HG03571 (cell line): ENCODE measurements at regions not wholly inside any gene's neighbourhood (a gene's known extent, or its start where the extent isn't known, plus 50 kb on each side); places are given as distances from the start of the nearest gene placed in this dataset.

ENCODE experiments used
- ATAC-seq: cut with Tn5 transposase; IDR thresholded peaks from one replicate; pipeline ENCODE4 v1.9.1; 2021; ENCODE audit not compliant: unreplicated experiment

- no peak for ATAC-seq
Observed at GRCh38 chrX:38856670-38857265, 55.5 kb downstream of the MID1IP1 start.

DNA sequence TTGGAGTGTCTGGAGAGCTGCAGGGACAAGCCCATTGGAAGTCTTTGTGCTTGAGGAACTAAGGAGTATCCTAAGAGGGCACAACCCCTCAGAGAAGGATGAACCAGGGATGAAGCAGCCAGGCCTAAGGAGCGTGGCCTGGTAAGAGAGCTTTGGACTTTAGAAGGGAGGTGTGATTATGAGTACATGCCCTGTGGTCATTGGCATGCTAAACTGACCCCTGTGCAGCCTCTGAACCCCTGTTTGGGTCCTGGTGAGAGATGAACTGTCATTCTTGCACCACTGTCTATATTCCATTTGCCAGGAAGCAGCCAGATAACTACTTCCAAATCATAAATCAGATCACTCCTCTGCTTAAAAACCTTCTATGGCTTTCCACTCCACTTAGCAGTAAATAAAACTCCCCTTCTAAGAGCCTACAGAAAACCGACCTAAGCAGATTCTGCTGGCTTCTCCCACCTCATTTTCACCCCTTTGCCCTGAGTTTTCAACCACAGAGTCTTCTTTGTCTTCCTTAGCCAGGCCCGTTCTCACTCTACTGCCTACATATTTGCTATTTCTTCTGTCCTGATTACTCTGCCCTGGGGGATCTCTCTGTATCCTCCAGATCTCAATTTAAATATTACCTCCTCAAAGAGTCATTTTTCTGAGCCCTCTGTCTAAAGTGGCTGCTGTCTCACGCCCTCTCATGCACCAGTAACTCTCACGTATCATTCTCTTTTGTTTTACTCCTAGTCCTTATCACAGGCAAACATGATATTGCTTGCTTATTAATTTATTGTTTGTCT, 56.7 kb downstream of the MID1IP1 start:
- ATAC-seq: no peak

GRCh38 chrX:38859602-38860001, 58.3 kb downstream of the MID1IP1 start:
- ATAC-seq: no peak

DNA sequence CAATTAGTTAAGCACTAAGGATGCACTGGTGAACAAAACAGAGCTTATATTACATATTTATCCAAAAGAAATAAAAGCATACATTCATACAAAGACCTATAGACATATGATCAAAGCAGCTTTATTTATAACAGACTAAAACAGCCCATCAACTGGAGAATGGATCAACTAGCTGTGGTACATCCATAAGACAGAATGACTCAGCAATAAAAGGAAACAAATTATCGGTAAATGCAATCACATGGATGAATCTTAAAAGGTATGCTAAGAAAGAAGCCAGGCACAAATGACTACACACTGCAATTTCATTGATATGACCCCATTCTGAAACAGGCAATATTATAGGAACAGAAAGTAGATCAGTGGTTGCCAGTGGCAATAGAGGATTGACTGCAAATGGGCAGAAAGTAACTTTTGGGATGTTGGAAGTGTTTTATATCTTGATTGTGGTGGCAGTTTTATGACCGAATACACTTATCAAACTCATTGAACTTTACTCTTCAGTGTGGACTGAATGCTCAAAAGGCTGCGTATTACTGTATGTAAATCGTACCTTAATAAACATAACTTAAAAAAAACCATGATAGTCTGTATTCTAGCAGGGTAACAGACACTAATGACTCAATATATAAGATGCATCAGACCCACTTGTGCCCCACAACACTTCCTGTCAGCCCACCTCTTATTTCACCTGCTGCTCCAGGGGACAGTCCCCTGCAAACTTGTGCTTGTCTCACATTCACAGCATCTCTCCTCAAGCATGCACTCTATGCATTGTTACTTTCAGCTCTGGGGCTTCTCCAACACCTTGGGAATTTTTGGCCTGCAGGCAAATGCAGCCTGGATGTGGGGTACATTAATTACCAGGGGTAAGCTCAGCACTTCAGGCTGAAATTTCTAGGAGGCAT, 59.1 kb downstream of the MID1IP1 start:
- no peak for ATAC-seq

- ATAC-seq: no peak
Observed at GRCh38 chrX:38861489-38861888, 60.2 kb downstream of the MID1IP1 start.

GRCh38 chrX:38862100-38862499, 60.8 kb downstream of the MID1IP1 start:
- no peak for ATAC-seq

DNA sequence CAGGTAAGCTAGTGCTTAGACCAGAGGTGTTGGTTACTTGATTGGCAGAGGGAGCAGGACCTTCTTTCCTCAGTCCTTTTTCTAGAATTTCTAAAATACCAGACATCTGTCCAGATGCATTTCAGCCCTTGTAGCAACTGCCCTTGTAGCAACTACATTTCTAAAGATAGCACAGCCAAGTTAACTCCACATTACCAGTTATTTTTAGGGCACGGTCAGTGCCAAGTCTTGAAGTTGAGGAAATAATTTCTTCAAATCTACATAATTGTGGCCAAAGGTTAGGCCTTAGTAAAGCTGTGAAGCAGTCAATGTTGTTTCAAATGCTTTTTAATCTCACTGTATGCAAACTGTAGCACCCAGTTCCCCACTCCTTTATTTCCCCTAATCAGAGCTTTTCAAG, 62.9 kb downstream of the MID1IP1 start:
- no peak for ATAC-seq

- ATAC-seq: no peak
Observed at GRCh38 chrX:38868321-38868720, 67.1 kb downstream of the MID1IP1 start.

- ATAC-seq: no peak
Observed at GRCh38 chrX:38868941-38869401, 67.7 kb downstream of the MID1IP1 start.

DNA sequence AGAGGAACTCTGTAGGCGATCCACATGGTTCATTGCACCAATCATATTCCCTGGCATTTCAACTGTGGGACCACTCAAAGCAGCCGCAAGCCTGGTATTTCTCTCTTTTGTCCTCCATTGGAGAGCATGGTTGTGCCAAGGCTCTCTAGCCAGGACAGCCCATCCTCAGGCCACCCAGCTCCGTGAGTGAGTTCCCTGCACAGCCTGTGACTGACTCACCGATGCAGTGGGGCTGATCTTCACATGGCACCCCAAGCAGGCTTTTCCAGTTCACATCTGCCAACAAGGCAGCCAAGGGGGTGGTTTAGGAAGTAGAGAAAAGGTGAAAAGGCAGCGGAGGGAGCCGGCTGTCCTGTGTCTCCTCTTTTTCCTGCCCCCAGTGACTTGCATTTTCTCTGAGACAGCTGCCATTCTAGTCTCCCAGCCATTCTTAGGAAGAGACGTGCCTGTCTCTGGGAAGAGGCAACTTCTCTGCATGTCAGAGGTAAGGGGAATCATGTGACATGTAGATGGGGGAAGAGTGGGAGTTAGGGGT, 69.2 kb downstream of the MID1IP1 start:
- ATAC-seq: no peak

DNA sequence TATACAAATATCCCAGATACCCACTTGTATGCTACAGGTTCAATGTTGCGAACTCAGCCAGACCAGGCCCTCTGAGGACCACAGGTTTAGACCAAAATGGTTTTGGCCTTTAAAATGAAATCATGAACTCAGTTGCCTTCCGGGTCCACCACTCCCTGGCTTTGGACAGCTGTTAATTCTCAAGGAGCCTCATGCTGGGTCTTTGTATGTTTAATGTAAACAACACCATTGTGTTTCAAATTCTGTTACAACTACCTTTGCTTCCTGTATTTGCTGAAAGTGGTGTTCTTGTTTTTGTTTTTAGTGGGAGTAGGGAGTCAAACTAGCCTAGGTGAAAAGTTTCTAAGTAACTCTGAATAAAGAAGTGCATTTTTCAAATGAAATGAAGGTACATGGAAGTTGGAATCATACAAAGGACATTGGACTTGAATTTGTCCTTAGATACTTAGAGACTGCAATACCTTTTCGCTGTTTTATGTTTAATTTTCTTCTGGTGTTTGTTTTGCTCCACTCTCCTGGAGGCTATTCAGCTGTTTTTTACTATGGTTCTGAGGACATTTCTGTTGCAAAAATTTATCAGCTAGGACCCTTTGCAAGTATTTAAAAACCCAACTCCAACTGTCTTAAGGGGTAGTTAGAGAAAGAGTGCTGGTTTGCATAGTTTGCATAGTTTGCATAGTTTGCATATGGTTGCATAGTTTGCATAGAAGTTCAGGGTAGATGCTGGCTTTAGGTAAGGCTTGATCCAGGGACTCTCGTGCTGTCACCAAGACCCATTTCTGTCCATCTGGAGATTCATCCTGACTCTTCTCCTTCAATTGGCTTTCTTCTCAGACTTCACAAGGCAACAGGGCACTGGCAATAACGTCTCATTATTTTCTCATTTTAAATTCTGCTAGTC, 70.1 kb downstream of the MID1IP1 start:
- ATAC-seq: no peak

- no peak for ATAC-seq
Observed at GRCh38 chrX:38877366-38877765, 76.1 kb downstream of the MID1IP1 start.

GRCh38 chrX:38878641-38879340, 77.5 kb downstream of the MID1IP1 start:
- ATAC-seq: no peak

DNA sequence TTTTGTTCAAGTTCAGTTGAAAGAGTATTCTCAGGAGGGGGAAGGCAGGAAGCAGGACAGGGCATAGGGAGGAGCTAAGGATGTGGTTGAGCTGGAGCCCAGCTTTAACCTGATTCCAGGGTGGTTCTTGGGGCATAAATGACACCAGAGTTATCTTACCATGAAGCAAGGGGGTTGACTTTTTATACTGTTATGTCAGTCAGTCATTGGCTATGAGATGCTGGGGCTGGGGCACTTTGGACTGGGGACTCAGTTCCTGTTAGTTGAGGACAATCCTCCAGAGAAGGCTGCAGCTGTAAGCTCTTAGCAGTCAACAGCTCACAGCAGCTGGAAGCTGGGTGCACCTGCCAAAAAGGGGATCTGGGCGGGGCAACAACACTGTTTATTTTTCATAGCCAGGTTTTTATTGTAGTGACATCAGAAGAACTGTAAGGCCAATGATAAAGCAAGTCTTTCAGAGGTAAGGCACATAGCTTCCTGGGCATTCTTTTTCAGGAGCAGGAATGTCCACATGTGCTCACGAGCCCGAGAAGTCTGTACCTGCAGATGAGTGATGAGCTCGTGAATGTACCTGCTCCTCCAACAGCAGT, 78.5 kb downstream of the MID1IP1 start:
- peak; percentile 47 for ATAC-seq

DNA sequence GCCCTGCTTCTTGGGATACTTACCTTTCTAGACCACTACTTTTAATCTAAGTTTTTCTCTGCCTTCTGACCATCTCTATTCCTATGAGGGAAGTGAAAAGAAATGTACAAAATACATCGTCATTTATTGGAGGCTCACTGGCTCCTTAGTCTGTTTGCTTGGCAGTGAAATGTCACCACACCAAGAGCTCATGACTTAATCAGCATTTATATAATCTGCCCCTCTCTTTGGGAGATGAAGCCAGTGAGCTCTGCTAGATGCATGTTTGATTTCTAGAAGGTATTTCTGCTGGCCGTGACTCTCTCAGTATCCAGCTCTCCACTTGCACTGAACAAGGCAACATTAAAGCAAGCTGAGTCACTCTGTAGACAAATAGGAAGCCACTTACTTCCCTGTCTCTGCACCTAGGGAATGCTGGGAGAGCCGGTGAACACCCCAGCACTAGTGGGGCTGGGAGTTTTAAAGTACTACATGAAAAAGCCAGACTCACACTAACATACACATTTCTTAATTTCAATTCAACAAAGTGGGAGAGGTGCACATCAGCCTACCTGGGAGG, 79.1 kb downstream of the MID1IP1 start:
- no peak for ATAC-seq

GRCh38 chrX:38881066-38881465, 79.8 kb downstream of the MID1IP1 start:
- no peak for ATAC-seq

GRCh38 chrX:38881727-38882126, 80.5 kb downstream of the MID1IP1 start:
- peak; percentile 36 for ATAC-seq

GRCh38 chrX:38882894-38883626, 81.8 kb downstream of the MID1IP1 start:
- no peak for ATAC-seq
